ENCODE measurements at regions not wholly inside any gene's neighbourhood (a gene's known extent, or its start where the extent isn't known, plus 50 kb on each side); places are given as distances from the start of the nearest gene placed in this dataset.
"Not testable (repeated sequence)": the region's sequence is repeated elsewhere in the genome, so short reads cannot be mapped to it uniquely, and the experiment has no call there.

DNA sequence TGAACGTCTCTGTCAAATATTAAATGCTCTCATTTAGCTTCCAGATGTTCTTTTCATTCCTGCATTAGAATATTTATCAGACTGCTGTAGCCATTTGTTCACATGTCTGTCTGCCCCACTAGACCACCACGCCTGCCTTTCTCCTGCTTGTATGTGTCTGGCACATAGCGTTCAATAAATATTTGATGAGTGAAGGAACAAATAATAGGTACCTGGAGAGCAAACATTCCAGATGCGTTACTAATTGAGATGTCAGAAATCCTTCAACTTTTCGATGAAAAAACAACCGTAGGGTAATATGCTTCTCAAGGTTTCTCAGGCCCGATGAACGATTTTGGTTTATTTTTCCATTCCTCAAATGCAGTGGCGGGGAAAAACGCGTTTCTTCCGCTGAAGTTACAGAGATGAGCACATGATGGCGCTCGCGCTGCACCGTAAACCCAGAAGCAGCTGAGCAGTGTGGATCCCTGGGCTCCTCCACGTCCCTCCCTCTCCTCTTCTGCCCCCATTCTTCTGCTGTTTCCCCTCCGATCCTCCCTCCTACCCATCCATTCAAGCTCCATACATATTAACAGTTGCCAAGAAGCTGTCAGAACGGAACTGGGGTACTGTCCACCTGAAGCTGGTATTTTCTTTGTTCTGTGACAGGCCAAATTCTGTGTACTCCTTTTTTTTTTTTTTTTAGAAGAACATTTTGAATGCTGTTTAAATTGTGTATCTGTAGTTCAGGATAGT is 245.4 kb downstream of the MPDZ start:
- Mint-ChIP-seq H3K27me3 (no peaks in the 10 kb centered on the region), H3K27ac (no peak overlapping the region), H3K36me3 (peaks cover 6% of the 10 kb centered on the region), H3K4me3 (no peak overlapping the region), H3K9me3 (peaks cover 4% of the 10 kb centered on the region), H3K4me1 (ENCODE audit: low read depth in 2 of 2) (no peaks in the 10 kb centered on the region)
- ATAC-seq (no peak), DNase-seq (ENCODE audit: low spot score) (no peak)

DNA sequence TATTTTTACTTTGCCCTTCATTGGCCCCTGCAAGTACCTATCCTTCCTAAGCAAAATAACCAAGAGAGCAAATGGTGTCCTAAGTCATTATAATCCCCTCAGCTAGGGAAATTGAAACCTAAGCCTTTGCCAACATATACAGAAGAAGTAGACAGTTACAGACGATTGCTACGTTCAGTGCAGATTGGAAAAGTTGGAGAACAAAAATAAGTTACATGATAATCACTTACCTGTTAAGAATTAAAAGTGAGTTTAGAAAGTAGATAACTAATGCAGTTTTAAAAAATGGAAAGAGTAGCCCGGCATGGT is 244.8 kb downstream of the MPDZ start:
- Mint-ChIP-seq H3K4me1 (ENCODE audit: low read depth in 2 of 2) (no peaks in the 10 kb centered on the region), H3K4me3 (no peak overlapping the region), H3K36me3 (peaks cover 6% of the 10 kb centered on the region), H3K27ac (no peak overlapping the region), H3K27me3 (no peaks in the 10 kb centered on the region), H3K9me3 (peaks cover 4% of the 10 kb centered on the region)
- no peak for ATAC-seq
- no peak for DNase-seq (ENCODE audit: low spot score)

DNA sequence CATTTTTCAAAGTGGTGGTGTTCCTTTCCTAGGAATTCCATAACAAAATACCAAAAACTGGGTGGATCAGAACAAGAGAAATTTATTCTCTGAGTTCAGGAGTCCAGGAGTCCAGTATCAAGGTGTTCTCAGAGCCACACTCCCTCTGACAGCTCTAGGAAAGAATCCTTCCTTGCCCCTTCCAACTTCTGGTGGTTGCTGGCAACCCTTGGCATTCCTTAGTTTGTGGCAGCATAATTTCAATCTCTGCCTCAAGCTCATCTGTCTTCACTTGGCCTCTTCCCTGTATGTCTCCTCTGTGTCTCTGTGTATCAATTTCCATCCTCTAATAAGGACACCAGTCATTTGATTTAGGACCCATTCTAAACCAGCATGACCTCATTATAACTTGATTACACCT is 243.7 kb downstream of the MPDZ start:
- H3K9me3 Mint-ChIP-seq, result peaks cover 7% of the 10 kb centered on the region
- H3K4me1 Mint-ChIP-seq (ENCODE audit: low read depth in 2 of 2), result no peaks in the 10 kb centered on the region
- ATAC-seq, result no peak
- DNase-seq (ENCODE audit: low spot score), result no peak
- no peak overlapping the region for H3K27ac Mint-ChIP-seq
- no peak overlapping the region for H3K4me3 Mint-ChIP-seq
- H3K36me3 Mint-ChIP-seq, result no peaks in the 10 kb centered on the region
- no peaks in the 10 kb centered on the region for H3K27me3 Mint-ChIP-seq

DNA sequence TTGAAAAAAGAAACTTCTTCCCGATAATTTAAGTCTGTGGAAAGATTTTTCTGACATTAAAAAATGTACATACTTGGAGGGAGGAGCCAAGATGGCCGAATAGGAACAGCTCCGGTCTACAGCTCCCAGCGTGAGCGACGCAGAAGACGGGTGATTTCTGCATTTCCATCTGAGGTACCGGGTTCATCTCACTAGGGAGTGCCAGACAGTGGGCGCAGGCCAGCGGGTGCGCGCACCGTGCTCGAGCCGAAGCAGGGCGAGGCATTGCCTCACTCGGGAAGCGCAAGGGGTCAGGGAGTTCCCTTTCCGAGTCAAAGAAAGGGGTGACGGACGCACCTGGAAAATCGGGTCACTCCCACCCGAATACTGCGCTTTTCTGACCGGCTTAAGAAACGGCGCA is 241.7 kb downstream of the MPDZ start:
- not testable (repeated sequence) for H3K4me3 Mint-ChIP-seq; DNase-seq (ENCODE audit: low spot score); H3K27me3 Mint-ChIP-seq; H3K36me3 Mint-ChIP-seq; H3K4me1 Mint-ChIP-seq (ENCODE audit: low read depth in 2 of 2); ATAC-seq; H3K9me3 Mint-ChIP-seq; H3K27ac Mint-ChIP-seq

DNA sequence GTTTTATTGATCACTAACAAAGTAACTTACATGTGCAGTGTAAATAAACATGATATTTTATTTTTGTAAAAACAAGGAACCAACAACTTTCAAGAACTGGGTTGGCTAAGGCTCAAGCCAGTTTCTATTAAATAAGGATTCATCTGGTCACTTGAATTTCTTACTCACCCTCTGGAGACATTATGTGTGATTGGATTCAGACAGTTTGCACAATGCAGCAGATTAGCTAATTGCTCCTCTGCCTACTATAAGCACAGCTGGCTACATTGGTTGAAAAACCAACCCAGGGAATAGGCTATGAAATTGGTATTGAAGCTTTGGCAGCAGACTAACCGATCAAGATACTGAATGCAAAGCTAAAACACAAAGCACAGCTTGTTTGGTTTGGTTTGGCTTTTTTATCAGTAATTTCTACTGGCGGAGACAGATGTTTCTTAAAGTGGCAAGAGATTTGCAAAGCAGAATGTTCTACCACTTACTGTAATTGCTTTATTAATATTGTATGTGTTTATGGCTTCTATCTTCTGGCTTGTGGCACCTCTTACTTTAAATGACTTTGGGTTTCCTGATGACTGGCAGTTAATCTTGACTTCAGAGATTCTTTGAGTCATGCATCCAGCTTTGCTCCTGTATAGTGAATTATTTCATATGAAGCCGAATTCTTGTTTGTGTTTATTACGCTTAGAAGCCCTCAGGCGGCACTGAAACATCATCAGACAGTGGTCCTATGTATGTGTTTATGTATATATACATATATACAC is 231.5 kb downstream of the MPDZ start:
- Mint-ChIP-seq H3K27ac (no peak overlapping the region), H3K27me3 (no peaks in the 10 kb centered on the region), H3K36me3 (no peaks in the 10 kb centered on the region), H3K9me3 (peaks cover 18% of the 10 kb centered on the region), H3K4me3 (no peak overlapping the region), H3K4me1 (ENCODE audit: low read depth in 2 of 2) (no peaks in the 10 kb centered on the region)
- DNase-seq (ENCODE audit: low spot score) (no peak), ATAC-seq (no peak)

- ATAC-seq (no peak), DNase-seq (ENCODE audit: low spot score) (no peak)
- Mint-ChIP-seq H3K4me1 (ENCODE audit: low read depth in 2 of 2) (no peaks in the 10 kb centered on the region), H3K27me3 (no peaks in the 10 kb centered on the region), H3K9me3 (peaks cover 23% of the 10 kb centered on the region), H3K36me3 (no peaks in the 10 kb centered on the region), H3K27ac (no peak overlapping the region), H3K4me3 (no peak overlapping the region)
Measured at GRCh38 chr9:13049223-13049622, 230.3 kb downstream of the MPDZ start.

DNA sequence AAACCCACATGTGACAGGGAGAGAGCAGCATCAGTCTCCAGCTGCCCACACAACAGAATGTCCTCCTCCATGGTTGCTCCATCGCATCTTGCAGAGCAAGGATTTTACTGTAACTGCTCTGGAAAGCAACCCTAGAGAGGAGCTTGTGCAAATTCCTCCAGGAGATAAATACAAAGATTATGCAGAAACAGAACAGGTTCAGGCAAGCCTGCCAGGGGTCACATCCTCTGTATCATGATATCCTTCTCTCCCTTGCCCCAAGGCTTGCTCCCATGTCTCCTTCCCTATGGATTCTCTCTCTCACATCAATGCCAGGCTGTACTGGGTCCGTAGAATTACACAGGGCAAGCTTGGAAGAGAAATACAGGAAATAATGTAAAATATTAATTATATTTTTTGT is 226.0 kb downstream of the MPDZ start:
- ATAC-seq (no peak), DNase-seq (ENCODE audit: low spot score) (no peak)
- no peak overlapping the region for H3K4me3 Mint-ChIP-seq
- H3K36me3 Mint-ChIP-seq, result no peaks in the 10 kb centered on the region
- peaks cover 22% of the 10 kb centered on the region for H3K9me3 Mint-ChIP-seq
- no peak overlapping the region for H3K27ac Mint-ChIP-seq
- H3K27me3 Mint-ChIP-seq, result no peaks in the 10 kb centered on the region
- no peaks in the 10 kb centered on the region for H3K4me1 Mint-ChIP-seq (ENCODE audit: low read depth in 2 of 2)

DNA sequence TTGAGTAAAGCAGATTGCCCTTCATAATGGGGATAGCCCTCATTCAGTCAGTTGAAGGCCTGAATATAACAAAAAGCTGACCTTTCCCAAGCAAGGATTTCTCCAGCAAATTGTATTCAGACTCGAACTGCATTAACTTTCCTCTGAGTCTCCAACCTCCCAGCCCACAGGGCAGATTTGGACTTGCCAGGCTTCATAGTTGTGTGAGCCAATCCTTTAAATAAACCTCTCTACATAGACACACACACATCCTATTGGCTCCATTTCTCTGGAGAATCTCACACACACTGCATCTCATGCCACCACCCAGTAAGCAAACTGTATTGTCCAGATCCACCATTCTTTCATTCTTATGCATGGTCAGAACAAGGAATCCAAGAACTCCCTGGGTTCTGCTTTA is 225.1 kb downstream of the MPDZ start:
- Mint-ChIP-seq H3K27me3 (no peaks in the 10 kb centered on the region), H3K36me3 (no peaks in the 10 kb centered on the region), H3K4me1 (ENCODE audit: low read depth in 2 of 2) (no peaks in the 10 kb centered on the region), H3K9me3 (peaks cover 22% of the 10 kb centered on the region), H3K27ac (no peak overlapping the region), H3K4me3 (no peak overlapping the region)
- ATAC-seq (no peak), DNase-seq (ENCODE audit: low spot score) (no peak)

Measured in natural killer cell treated with Interleukin-12 subunit alpha and Interleukin-12 subunit beta and Interleukin-15 and Interleukin-18, amount 100 ng/mL, for 72 hours (primary cell).